A549 (cell line): ENCODE measurements at regions not wholly inside any gene's neighbourhood (a gene's known extent, or its start where the extent isn't known, plus 50 kb on each side); places are given as distances from the start of the nearest gene placed in this dataset.

Source experiments
- CHD2 ChIP-seq: fragments of 150-350 bp; IDR thresholded peaks from 2 replicates; pipeline ENCODE4 v1.6.1; 2014; ENCODE audit warnings: low read length; ENCODE audit not compliant: partially characterized antibody
- CTCF ChIP-seq: fragments of >200 bp; sonication (Bioruptor Twin); formaldehyde crosslinking; IDR thresholded peaks from 3 replicates; pipeline ENCODE4 v1.5.1; 2016
- EP300 ChIP-seq, 2 experiments: fragments of >200 bp; sonication (Bioruptor Twin); formaldehyde crosslinking; IDR thresholded peaks; 2 replicates in 1 of 2; 3 replicates in 1 of 2; pipeline ENCODE4 v1.6.1; 2016 to 2017
- ESRRA ChIP-seq: fragments of 150-350 bp; IDR thresholded peaks from 2 replicates; pipeline ENCODE4 v1.6.1; 2014; ENCODE audit warnings: mild to moderate bottlenecking, low read length, borderline replicate concordance
- POLR2A ChIP-seq: IDR thresholded peaks from 2 replicates; pipeline ENCODE4 v1.6.1; 2012; ENCODE audit warnings: mild to moderate bottlenecking, low read length
- RCOR1 ChIP-seq: fragments of 150-350 bp; IDR thresholded peaks from 2 replicates; pipeline ENCODE4 v1.6.1; 2014; ENCODE audit warnings: antibody characterized with exemption, low read length, low read depth
- REST ChIP-seq: fragments of 200-600 bp; sonication (generic); IDR thresholded peaks from 2 replicates; pipeline ENCODE4 v1.6.1; 2016; ENCODE audit warnings: antibody characterized with exemption, mild to moderate bottlenecking, moderate library complexity

- no peak for TF ChIP-seq REST
- no peak for TF ChIP-seq POLR2A
- no peak for TF ChIP-seq CTCF
- TF ChIP-seq EP300 (IDR thresholded peaks at IDR 0.05): no peak
- no peak for TF ChIP-seq RCOR1
- TF ChIP-seq ESRRA: no peak
- TF ChIP-seq CHD2: no peak
These were observed 203.7 kb upstream of the ARX start for GRCh38 chrX:25219480-25219879.
